Activated T-helper 2 cell treated with anti-CD3 and anti-CD28 coated beads, Interferon-gamma antibody, Interleukin-2, Interleukin-4, amounts not matched to agents 10 μg/mL and 5 μg/mL and 100 μg/mL, durations not matched to agents 14 hours and 24 hours and 36 hours (primary cell): ENCODE measurements at regions not wholly inside any gene's neighbourhood (a gene's known extent, or its start where the extent isn't known, plus 50 kb on each side); places are given as distances from the start of the nearest gene placed in this dataset.

Experiments
- DNase-seq: peaks from one replicate; pipeline ENCODE4 v3.0.0; 2021; ENCODE audit warnings: low spot score
- H3K27ac Mint-ChIP-seq: one replicate; pipeline ENCODE4 v1.8.0; 2021; ENCODE audit warnings: mixed read lengths
- H3K27me3 Mint-ChIP-seq: one replicate; pipeline ENCODE4 v1.8.0; 2021; ENCODE audit warnings: low read depth, mixed read lengths
- H3K36me3 Mint-ChIP-seq: one replicate; pipeline ENCODE4 v1.8.0; 2021; ENCODE audit warnings: low read depth, mixed read lengths
- H3K4me1 Mint-ChIP-seq: one replicate; pipeline ENCODE4 v1.8.0; 2021; ENCODE audit warnings: low read depth, mixed read lengths
- H3K4me3 Mint-ChIP-seq: one replicate; pipeline ENCODE4 v1.8.0; 2021; ENCODE audit warnings: low read depth, mild to moderate bottlenecking, moderate library complexity, mixed read lengths
- H3K9me3 Mint-ChIP-seq: one replicate; pipeline ENCODE4 v1.8.0; 2021; ENCODE audit warnings: mixed read lengths
- intact Hi-C: fragments of 100-400 bp; cut with micrococcal nuclease; formaldehyde crosslinking; loops from one replicate; pipeline ENCODE4 v1.15.1; 2023

GRCh38 chr2:71795486-71795885 lies 342.1 kb downstream of the DYSF start:
- H3K4me3 Mint-ChIP-seq = no peak overlapping the region
- H3K4me1 Mint-ChIP-seq = no peaks in the 10 kb centered on the region
- intact Hi-C loops = loop anchor here (5.0 kb wide), 1 partner anchor 248 kb away; no protein-coding TSS in a partner anchor
- H3K27me3 Mint-ChIP-seq = no peaks in the 10 kb centered on the region
- no peaks in the 10 kb centered on the region for H3K36me3 Mint-ChIP-seq
- DNase-seq = no peak
- no peaks in the 10 kb centered on the region for H3K9me3 Mint-ChIP-seq
- no peak overlapping the region for H3K27ac Mint-ChIP-seq

GRCh38 chr2:71794611-71795010 lies 341.2 kb downstream of the DYSF start:
- no peaks in the 10 kb centered on the region for H3K27me3 Mint-ChIP-seq
- H3K36me3 Mint-ChIP-seq = no peaks in the 10 kb centered on the region
- H3K9me3 Mint-ChIP-seq = no peaks in the 10 kb centered on the region
- DNase-seq = no peak
- intact Hi-C loops = loop anchor here (5.0 kb wide), 1 partner anchor 247 kb away; no protein-coding TSS in a partner anchor
- H3K27ac Mint-ChIP-seq = no peak overlapping the region
- no peaks in the 10 kb centered on the region for H3K4me1 Mint-ChIP-seq
- H3K4me3 Mint-ChIP-seq = no peak overlapping the region

GRCh38 chr2:71793926-71794325 lies 340.6 kb downstream of the DYSF start:
- no peaks in the 10 kb centered on the region for H3K27me3 Mint-ChIP-seq
- no peak overlapping the region for H3K27ac Mint-ChIP-seq
- intact Hi-C loops = no loop called here
- H3K4me1 Mint-ChIP-seq = no peaks in the 10 kb centered on the region
- no peak for DNase-seq
- no peaks in the 10 kb centered on the region for H3K9me3 Mint-ChIP-seq
- H3K36me3 Mint-ChIP-seq = no peaks in the 10 kb centered on the region
- no peak overlapping the region for H3K4me3 Mint-ChIP-seq

- Mint-ChIP-seq H3K27me3 (no peaks in the 10 kb centered on the region), H3K9me3 (no peaks in the 10 kb centered on the region), H3K27ac (no peak overlapping the region), H3K4me1 (no peaks in the 10 kb centered on the region), H3K4me3 (no peak overlapping the region), H3K36me3 (no peaks in the 10 kb centered on the region)
- no peak for DNase-seq
- intact Hi-C loops = no loop called here
Measured at GRCh38 chr2:71792926-71793761, 339.8 kb downstream of the DYSF start.

- no peaks in the 10 kb centered on the region for H3K9me3 Mint-ChIP-seq
- intact Hi-C loops = no loop called here
- H3K4me1 Mint-ChIP-seq = no peaks in the 10 kb centered on the region
- no peaks in the 10 kb centered on the region for H3K27me3 Mint-ChIP-seq
- H3K4me3 Mint-ChIP-seq = no peak overlapping the region
- H3K27ac Mint-ChIP-seq = no peak overlapping the region
- H3K36me3 Mint-ChIP-seq = no peaks in the 10 kb centered on the region
- no peak for DNase-seq
Measured at GRCh38 chr2:71791501-71792135, 338.3 kb downstream of the DYSF start.

- Mint-ChIP-seq H3K9me3 (no peaks in the 10 kb centered on the region), H3K4me3 (no peak overlapping the region), H3K27ac (no peak overlapping the region), H3K36me3 (no peaks in the 10 kb centered on the region), H3K4me1 (no peaks in the 10 kb centered on the region), H3K27me3 (no peaks in the 10 kb centered on the region)
- DNase-seq = no peak
- intact Hi-C loops = no loop called here
Measured at GRCh38 chr2:71791061-71791450, 337.7 kb downstream of the DYSF start.

GRCh38 chr2:71790226-71791060 lies 337.1 kb downstream of the DYSF start:
- H3K36me3 Mint-ChIP-seq = no peaks in the 10 kb centered on the region

DNA sequence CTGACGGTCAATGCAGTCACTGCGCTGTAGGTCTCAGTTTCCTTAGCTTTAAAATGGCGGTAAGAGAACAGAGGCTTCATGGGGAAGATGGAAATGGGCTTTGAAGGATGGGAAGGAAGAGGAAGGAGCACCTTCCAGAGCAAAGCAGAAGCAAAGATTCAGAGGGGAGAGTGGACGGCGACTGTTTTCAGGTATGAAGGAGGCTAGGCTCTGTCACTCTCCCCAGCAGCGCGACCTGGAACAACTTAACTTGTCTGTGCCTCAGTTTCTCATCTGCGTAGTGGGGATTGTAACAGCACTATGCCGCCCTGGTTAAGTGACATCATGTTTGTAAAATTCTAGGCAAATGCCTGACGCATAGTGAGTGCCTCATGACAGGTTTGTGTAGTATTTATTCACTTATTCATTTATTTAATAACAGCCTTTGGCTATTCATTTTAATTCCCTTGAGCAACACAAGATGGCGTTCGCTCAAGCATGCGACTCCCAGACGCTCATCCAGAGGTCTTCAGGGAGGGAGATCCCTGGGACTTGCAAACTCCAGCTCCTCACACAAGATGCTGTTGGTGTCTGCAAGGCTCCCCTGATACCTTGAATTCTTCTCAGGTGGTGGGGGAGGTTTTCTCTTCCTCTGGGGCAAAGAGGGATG lies 336.3 kb downstream of the DYSF start:
- Mint-ChIP-seq H3K27me3 (no peaks in the 10 kb centered on the region), H3K4me1 (no peaks in the 10 kb centered on the region), H3K36me3 (no peaks in the 10 kb centered on the region), H3K27ac (no peak overlapping the region), H3K9me3 (no peaks in the 10 kb centered on the region), H3K4me3 (no peak overlapping the region)
- no peak for DNase-seq
- intact Hi-C loops = no loop called here

More at GRCh38 chr2:71790226-71791060, 337.1 kb downstream of the DYSF start:
- intact Hi-C loops = no loop called here
- Mint-ChIP-seq H3K27me3 (no peaks in the 10 kb centered on the region), H3K4me1 (no peaks in the 10 kb centered on the region), H3K4me3 (no peak overlapping the region), H3K9me3 (no peaks in the 10 kb centered on the region), H3K27ac (no peak overlapping the region)
- no peak for DNase-seq

DNA sequence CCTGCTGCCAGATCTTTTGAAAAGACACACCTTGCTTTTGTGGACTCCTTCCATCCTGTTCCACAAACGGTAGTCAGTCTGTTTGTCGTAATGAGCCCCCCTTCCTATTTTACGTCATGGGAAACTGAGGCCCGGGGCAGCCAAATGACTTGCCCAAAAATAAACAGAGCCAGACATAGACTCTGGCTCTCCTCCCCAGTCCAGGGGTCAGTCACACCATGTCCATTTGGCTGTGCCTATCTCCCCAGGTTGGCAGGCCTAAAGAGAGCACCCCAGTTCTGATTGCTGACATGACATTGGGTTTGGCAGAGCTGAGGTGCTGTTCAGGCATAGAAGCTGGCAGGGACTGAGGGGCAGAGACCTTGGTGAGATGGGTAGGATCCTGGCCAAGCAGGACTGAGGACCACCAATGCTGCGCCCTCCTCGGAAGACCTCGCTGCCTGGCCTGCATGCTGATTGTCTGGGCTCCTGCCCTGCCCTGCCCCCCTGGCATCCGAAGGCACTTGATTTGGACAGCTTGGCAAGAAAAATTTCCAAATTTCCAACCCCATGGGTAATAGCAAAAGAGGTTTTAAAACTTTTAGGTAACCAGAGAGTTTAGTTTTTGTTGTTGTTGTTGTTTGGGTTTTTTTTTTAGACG lies 335.4 kb downstream of the DYSF start:
- H3K4me1 Mint-ChIP-seq = no peaks in the 10 kb centered on the region
- no peaks in the 10 kb centered on the region for H3K27me3 Mint-ChIP-seq
- H3K36me3 Mint-ChIP-seq = no peaks in the 10 kb centered on the region
- H3K4me3 Mint-ChIP-seq = no peak overlapping the region
- H3K27ac Mint-ChIP-seq = no peak overlapping the region
- no peak for DNase-seq
- intact Hi-C loops = no loop called here
- H3K9me3 Mint-ChIP-seq = no peaks in the 10 kb centered on the region

- intact Hi-C loops = no loop called here
- Mint-ChIP-seq H3K36me3 (no peaks in the 10 kb centered on the region), H3K4me3 (no peak overlapping the region), H3K9me3 (no peaks in the 10 kb centered on the region), H3K27me3 (no peaks in the 10 kb centered on the region), H3K27ac (no peak overlapping the region), H3K4me1 (no peaks in the 10 kb centered on the region)
- DNase-seq = no peak
Measured at GRCh38 chr2:71788186-71788525, 334.8 kb downstream of the DYSF start.

GRCh38 chr2:71787476-71788185 lies 334.3 kb downstream of the DYSF start:
- no peaks in the 10 kb centered on the region for H3K9me3 Mint-ChIP-seq
- intact Hi-C loops = no loop called here
- no peaks in the 10 kb centered on the region for H3K4me1 Mint-ChIP-seq
- H3K27me3 Mint-ChIP-seq = no peaks in the 10 kb centered on the region
- no peak overlapping the region for H3K4me3 Mint-ChIP-seq
- DNase-seq = no peak
- H3K27ac Mint-ChIP-seq = no peak overlapping the region
- no peaks in the 10 kb centered on the region for H3K36me3 Mint-ChIP-seq

GRCh38 chr2:71787108-71787415 lies 333.7 kb downstream of the DYSF start:
- intact Hi-C loops = no loop called here

More at GRCh38 chr2:71787108-71787415, 333.7 kb downstream of the DYSF start:
- no peaks in the 10 kb centered on the region for H3K9me3 Mint-ChIP-seq
- DNase-seq = no peak
- no peak overlapping the region for H3K27ac Mint-ChIP-seq
- no peaks in the 10 kb centered on the region for H3K27me3 Mint-ChIP-seq
- no peak overlapping the region for H3K4me3 Mint-ChIP-seq
- no peaks in the 10 kb centered on the region for H3K4me1 Mint-ChIP-seq
- H3K36me3 Mint-ChIP-seq = no peaks in the 10 kb centered on the region
